ENCODE measurements at regions not wholly inside any gene's neighbourhood (a gene's known extent, or its start where the extent isn't known, plus 50 kb on each side); places are given as distances from the start of the nearest gene placed in this dataset.
"Not testable (repeated sequence)": the region's sequence is repeated elsewhere in the genome, so short reads cannot be mapped to it uniquely, and the experiment has no call there.

DNA sequence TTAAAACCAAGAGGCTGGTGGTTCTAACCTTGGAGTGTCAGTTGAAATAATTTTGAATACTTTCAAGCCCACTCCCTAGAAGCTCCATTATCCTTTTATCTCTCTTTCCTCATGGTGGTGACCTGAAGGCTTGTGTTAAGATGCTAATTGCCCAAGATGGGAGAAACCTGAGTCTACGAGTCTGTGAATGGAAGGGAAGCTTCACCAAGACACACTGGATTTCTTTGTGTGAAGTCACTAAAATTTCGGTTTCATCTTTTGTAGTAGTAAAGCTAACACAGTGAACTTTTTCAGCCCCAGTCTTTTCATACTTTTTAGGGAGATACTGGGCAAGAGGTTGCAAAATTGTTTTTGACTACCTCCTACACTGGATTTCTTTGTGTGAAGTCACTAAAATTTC lies 351.4 kb upstream of the AADAT start:
- TF ChIP-seq EZH2 (IDR thresholded peaks at IDR 0.05; ENCODE audit: insufficient read depth, poor library complexity, severe bottlenecking); EZH2phosphoT487 (IDR thresholded peaks at IDR 0.05; ENCODE audit: insufficient read depth, low read depth): not testable (repeated sequence)

Measured in GM23248 (cell line).